ENCODE measurements at regions not wholly inside any gene's neighbourhood (a gene's known extent, or its start where the extent isn't known, plus 50 kb on each side); places are given as distances from the start of the nearest gene placed in this dataset.

- TF ChIP-seq EZH2phosphoT487 (IDR thresholded peaks at IDR 0.05; ENCODE audit: low read depth) (no peak), CTCF (IDR thresholded peaks at IDR 0.05; ENCODE audit: low read depth, low read length) (no peak)
- no peak overlapping the region for H3K9ac ChIP-seq (ENCODE audit: low read length)
- H3K27ac ChIP-seq (ENCODE audit: low read length) = no peak overlapping the region
- no peak overlapping the region for H3K4me2 ChIP-seq (ENCODE audit: low read length)
- no peaks in the 10 kb centered on the region for H3K36me3 ChIP-seq (replicated peaks; ENCODE audit: low read depth, low read length)
- no peaks in the 10 kb centered on the region for H4K20me1 ChIP-seq (ENCODE audit: insufficient read depth, low read length)
- no peaks in the 10 kb centered on the region for H3K9me3 ChIP-seq (ENCODE audit: insufficient read depth, low read length)
- H3K79me2 ChIP-seq (ENCODE audit: low read length) = no peaks in the 10 kb centered on the region
- H3K27me3 ChIP-seq (ENCODE audit: low read depth, low read length) = no peaks in the 10 kb centered on the region
- H3K4me1 ChIP-seq (ENCODE audit: low read length) = no peaks in the 10 kb centered on the region
- no peak overlapping the region for H2AFZ ChIP-seq (ENCODE audit: low read depth, low read length)
- H3K4me3 ChIP-seq (ENCODE audit: low read length) = no peak overlapping the region
Observed at GRCh38 chr5:143947313-143947712, 135.4 kb downstream of the HMHB1 start.

- TF ChIP-seq EZH2phosphoT487 (IDR thresholded peaks at IDR 0.05; ENCODE audit: low read depth) (no peak), CTCF (IDR thresholded peaks at IDR 0.05; ENCODE audit: low read depth, low read length) (no peak)
- Histone ChIP-seq H3K27me3 (ENCODE audit: low read depth, low read length) (no peaks in the 10 kb centered on the region), H3K9ac (ENCODE audit: low read length) (no peak overlapping the region), H4K20me1 (ENCODE audit: insufficient read depth, low read length) (no peaks in the 10 kb centered on the region), H3K27ac (ENCODE audit: low read length) (no peak overlapping the region), H2AFZ (ENCODE audit: low read depth, low read length) (no peak overlapping the region), H3K4me1 (ENCODE audit: low read length) (no peaks in the 10 kb centered on the region), H3K9me3 (ENCODE audit: insufficient read depth, low read length) (no peaks in the 10 kb centered on the region), H3K36me3 (replicated peaks; ENCODE audit: low read depth, low read length) (no peaks in the 10 kb centered on the region), H3K4me2 (ENCODE audit: low read length) (no peak overlapping the region), H3K4me3 (ENCODE audit: low read length) (no peak overlapping the region), H3K79me2 (ENCODE audit: low read length) (no peaks in the 10 kb centered on the region)
Observed at GRCh38 chr5:143952809-143953208, 140.8 kb downstream of the HMHB1 start.

- H3K79me2 ChIP-seq (ENCODE audit: low read length) = no peaks in the 10 kb centered on the region
- no peaks in the 10 kb centered on the region for H3K4me1 ChIP-seq (ENCODE audit: low read length)
- no peaks in the 10 kb centered on the region for H4K20me1 ChIP-seq (ENCODE audit: insufficient read depth, low read length)
- no peaks in the 10 kb centered on the region for H3K9me3 ChIP-seq (ENCODE audit: insufficient read depth, low read length)
- no peak overlapping the region for H3K4me2 ChIP-seq (ENCODE audit: low read length)
- TF ChIP-seq EZH2phosphoT487 (IDR thresholded peaks at IDR 0.05; ENCODE audit: low read depth) (no peak), CTCF (IDR thresholded peaks at IDR 0.05; ENCODE audit: low read depth, low read length) (no peak)
- H3K36me3 ChIP-seq (replicated peaks; ENCODE audit: low read depth, low read length) = no peaks in the 10 kb centered on the region
- H3K9ac ChIP-seq (ENCODE audit: low read length) = no peak overlapping the region
- no peak overlapping the region for H3K27ac ChIP-seq (ENCODE audit: low read length)
- no peak overlapping the region for H2AFZ ChIP-seq (ENCODE audit: low read depth, low read length)
- no peak overlapping the region for H3K4me3 ChIP-seq (ENCODE audit: low read length)
- H3K27me3 ChIP-seq (ENCODE audit: low read depth, low read length) = no peaks in the 10 kb centered on the region
Observed at GRCh38 chr5:143953851-143954250, 141.9 kb downstream of the HMHB1 start.

GRCh38 chr5:143955141-143955540, 143.2 kb downstream of the HMHB1 start:
- TF ChIP-seq CTCF (IDR thresholded peaks at IDR 0.05; ENCODE audit: low read depth, low read length) (no peak), EZH2phosphoT487 (IDR thresholded peaks at IDR 0.05; ENCODE audit: low read depth) (no peak)
- Histone ChIP-seq H3K79me2 (ENCODE audit: low read length) (no peaks in the 10 kb centered on the region), H3K36me3 (replicated peaks; ENCODE audit: low read depth, low read length) (no peaks in the 10 kb centered on the region), H4K20me1 (ENCODE audit: insufficient read depth, low read length) (no peaks in the 10 kb centered on the region), H3K9ac (ENCODE audit: low read length) (no peak overlapping the region), H3K4me3 (ENCODE audit: low read length) (no peak overlapping the region), H3K27ac (ENCODE audit: low read length) (no peak overlapping the region), H3K9me3 (ENCODE audit: insufficient read depth, low read length) (no peaks in the 10 kb centered on the region), H3K4me2 (ENCODE audit: low read length) (no peak overlapping the region), H2AFZ (ENCODE audit: low read depth, low read length) (no peak overlapping the region), H3K4me1 (ENCODE audit: low read length) (no peaks in the 10 kb centered on the region), H3K27me3 (ENCODE audit: low read depth, low read length) (no peaks in the 10 kb centered on the region)
